ENCODE measurements at regions not wholly inside any gene's neighbourhood (a gene's known extent, or its start where the extent isn't known, plus 50 kb on each side); places are given as distances from the start of the nearest gene placed in this dataset.

DNA sequence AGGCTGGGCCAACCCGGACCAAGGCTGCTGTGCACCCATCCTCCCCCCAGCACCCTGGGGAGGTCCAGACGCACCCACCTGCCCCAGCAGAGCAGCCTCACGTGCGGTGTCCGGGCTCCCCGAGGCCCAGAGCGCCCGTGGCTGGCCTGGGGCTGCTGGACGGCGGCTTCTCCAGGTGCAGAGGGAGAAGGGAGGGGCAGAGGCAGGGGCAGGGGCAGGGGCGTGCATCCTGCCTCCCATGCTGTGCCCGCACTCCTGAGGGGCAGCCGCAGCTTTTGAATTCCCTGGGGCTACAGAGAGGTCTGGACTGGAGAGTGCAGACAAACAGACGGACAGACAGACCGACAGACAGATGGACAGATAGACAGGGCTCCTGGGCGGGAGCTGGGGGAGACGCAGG is 83.6 kb upstream of the PRR5 start:
- TF ChIP-seq PRPF4 (IDR thresholded peaks at IDR 0.05; ENCODE audit: insufficient read depth, low read depth, low read length, poor library complexity, severe bottlenecking) (no peak), SIN3A (IDR thresholded peaks at IDR 0.05; ENCODE audit: borderline replicate concordance in 2 of 2, control insufficient read depth in 1 of 2, low read depth in 2 of 2, low read length in 2 of 2) (no peak), POLR3G (IDR thresholded peaks at IDR 0.05; ENCODE audit: extremely low read depth, insufficient read length, insufficient replicate concordance) (no peak), ZNF239 (CRISPR knock-in tag; IDR thresholded peaks at IDR 0.05) (no peak), MTA1 (IDR thresholded peaks at IDR 0.05; ENCODE audit: borderline replicate concordance) (no peak), BHLHE40 (IDR thresholded peaks at IDR 0.05; ENCODE audit: low read length) (no peak), FOXK1 (CRISPR knock-in tag; IDR thresholded peaks at IDR 0.05; ENCODE audit: borderline replicate concordance) (no peak), CBX8 (IDR thresholded peaks at IDR 0.05; ENCODE audit: borderline replicate concordance, extremely low read depth, low read depth, low read length, poor library complexity, severe bottlenecking) (no peak), CAMTA2 (CRISPR knock-in tag; conservative IDR thresholded peaks at IDR 0.05) (no peak)

Data from K562 (cell line).